GM12873 (cell line): ENCODE measurements at regions not wholly inside any gene's neighbourhood (a gene's known extent, or its start where the extent isn't known, plus 50 kb on each side); places are given as distances from the start of the nearest gene placed in this dataset.

Experiments used
- TF ChIP-seq, protein P1 (sequence below): IDR thresholded peaks from 2 replicates; pipeline ENCODE4 v1.5.1; 2012; ENCODE audit warnings: low read depth, mild to moderate bottlenecking, moderate library complexity, low read length, control low read depth; ENCODE audit not compliant: insufficient read depth; ENCODE audit errors: missing control alignments

DNA sequence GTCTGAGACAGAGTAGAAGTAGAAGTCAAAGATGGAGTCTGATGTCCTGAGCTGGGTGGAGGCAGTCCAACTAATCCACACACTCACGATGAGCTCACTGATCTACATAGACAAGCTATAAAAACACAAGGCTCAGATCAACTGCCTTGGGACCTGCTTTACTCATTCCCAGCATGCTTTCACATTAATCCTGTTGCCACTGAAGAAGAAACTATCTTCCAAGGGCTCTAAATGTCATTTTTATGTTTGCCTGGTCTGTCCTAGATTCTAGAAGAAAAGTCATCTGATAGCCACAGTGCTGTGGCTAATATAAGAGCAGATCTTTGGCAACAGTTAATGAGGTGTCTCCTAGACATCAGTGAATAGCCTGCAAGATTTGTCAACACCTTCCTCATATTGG lies 522.7 kb downstream of the NUF2 start:
- TF ChIP-seq, protein P1, sequence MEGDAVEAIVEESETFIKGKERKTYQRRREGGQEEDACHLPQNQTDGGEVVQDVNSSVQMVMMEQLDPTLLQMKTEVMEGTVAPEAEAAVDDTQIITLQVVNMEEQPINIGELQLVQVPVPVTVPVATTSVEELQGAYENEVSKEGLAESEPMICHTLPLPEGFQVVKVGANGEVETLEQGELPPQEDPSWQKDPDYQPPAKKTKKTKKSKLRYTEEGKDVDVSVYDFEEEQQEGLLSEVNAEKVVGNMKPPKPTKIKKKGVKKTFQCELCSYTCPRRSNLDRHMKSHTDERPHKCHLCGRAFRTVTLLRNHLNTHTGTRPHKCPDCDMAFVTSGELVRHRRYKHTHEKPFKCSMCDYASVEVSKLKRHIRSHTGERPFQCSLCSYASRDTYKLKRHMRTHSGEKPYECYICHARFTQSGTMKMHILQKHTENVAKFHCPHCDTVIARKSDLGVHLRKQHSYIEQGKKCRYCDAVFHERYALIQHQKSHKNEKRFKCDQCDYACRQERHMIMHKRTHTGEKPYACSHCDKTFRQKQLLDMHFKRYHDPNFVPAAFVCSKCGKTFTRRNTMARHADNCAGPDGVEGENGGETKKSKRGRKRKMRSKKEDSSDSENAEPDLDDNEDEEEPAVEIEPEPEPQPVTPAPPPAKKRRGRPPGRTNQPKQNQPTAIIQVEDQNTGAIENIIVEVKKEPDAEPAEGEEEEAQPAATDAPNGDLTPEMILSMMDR: no peak

DNA sequence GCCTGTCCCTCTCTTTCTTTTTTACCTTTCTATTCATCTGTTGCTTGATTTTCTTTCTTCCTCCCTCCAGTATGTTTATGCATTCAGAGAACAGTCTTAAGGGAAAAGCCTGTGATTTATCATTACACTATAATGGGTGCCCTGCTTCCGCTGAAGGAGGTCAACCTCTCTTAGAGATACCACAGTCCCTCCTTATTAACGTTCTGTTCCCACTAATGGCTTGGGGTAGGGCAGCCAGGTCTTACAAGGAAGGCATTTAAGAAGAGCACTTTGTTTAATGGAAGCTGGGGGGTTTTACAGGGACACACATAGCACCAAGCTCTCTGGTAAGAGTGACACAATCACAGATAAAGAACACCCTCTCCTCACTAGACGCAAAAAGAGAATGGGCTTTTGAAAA lies 523.5 kb downstream of the NUF2 start:
- TF ChIP-seq, protein P1: no peak

DNA sequence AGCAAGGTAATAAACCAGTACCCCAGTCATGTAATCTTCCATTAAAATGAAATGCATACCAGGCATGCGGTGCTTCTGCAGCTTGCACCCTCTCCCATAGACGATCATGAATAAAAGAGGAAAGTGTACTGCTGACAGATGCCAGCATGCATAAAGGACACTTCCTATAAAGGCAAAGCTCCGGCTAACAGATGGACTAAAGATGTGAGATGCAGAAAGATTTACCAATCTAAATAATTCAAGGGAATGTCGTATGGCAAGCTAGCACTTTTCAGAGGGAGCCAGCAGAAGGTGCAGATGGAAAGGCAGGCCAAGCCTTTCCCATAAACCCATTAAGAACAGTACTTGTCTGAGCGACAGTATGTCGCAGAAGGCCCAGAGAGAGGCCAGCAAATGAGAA lies 542.0 kb downstream of the NUF2 start:
- TF ChIP-seq, protein P1: no peak

DNA sequence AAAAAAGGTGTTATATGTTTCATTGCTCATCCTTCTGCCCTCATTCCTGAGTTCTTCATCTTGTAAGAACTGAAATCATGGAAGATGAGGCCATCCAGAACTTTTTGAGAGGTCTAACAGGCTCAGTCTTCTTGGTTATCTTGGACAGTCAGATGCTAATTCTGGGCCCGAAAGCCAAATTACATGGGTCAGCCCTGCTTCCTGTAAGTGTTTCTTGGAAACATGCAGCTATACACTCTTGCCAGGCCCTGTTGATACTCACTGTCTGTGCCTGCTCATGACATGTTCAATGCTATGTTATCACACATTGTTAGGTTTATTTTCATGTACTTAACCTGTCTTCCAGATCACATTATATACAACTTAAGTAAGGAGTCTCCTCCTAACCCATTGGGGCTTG lies 542.5 kb downstream of the NUF2 start:
- TF ChIP-seq, protein P1: no peak

DNA sequence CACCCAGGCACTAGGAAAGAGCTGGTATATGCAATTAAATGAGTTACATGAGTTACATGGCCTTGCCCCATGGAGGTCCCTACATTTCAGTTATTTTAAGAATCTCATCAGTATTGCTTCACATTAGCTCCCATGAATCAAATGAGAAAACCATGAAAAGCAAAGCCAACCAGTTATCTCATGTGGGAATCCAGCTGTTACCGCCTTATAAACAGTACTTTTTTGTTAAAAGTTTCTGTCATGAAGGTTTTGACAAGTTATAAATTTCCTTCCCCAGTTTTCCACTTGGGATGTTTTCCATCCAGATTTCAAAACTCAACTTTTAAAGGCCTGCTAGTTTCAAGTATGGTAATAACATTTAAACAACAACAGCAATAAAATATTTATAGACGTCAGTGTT lies 544.8 kb downstream of the NUF2 start:
- TF ChIP-seq, protein P1: no peak

DNA sequence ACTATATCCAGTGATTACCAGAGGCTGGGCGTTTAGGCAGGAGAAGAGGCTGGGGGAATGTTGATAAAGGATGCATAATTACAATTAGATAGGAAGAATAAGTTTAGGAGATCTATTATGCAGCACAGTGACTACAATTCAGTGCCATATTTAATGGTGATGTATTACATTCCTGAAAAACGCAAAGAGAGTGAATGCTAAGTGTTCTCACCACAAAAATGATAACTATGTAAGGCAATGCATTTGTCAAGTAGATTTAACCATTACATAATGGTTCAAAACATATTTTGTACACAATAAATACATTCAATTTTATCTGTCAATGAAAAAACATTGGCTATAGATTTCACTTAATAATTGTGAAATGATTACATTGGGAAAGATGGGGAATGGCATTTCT lies 548.9 kb downstream of the NUF2 start:
- TF ChIP-seq, protein P1: no peak

DNA sequence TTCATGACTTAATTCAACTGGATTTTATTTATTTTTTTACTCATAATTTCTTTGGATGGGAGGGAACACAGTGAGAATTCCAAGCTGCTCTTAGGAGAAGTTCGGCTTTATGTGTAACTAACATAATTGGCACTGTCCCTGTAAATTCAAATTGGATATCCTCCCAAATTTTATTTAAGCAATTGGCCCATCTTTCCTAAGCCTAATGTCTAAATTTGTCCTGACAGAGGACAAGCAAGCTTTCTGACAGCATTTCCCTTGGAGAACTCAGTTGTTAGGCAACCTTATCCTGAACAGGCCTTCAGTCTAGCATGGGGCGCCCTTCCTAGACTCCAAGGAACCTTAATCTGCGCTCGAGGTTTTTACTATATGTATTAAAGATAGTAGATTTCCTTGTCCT lies 550.3 kb downstream of the NUF2 start:
- TF ChIP-seq, protein P1: no peak

DNA sequence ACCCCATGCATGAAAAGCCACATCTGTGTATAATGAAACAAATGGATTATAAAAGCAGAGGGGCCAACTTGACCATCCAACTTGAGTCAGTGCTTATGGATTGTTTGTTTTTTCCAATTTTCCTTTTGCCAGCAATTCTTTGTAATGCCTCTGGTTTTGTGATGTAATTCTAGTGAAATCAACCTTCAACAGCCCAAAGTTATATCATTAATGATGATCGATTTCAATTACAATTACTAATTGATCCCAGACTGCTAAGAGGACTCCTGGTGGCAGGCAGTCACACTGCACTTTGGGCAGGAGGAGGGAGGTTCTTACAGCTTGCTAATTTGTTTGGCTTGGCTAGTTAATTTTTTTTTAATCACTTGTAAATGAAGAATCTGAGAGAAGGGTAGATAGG lies 552.3 kb downstream of the NUF2 start:
- TF ChIP-seq, protein P1: peak; percentile 51
